Activated CD4-positive, alpha-beta T cell treated with anti-CD3 and anti-CD28 coated beads, Interleukin-2, amount 10 ng/mL, durations not matched to agents 7 days and 5 days (primary cell): ENCODE measurements at regions not wholly inside any gene's neighbourhood (a gene's known extent, or its start where the extent isn't known, plus 50 kb on each side); places are given as distances from the start of the nearest gene placed in this dataset.

Experiments
- CTCF ChIA-PET: fragments of 350-600 bp; sonication (Branson Sonifier 250); formaldehyde crosslinking; loops from one replicate; lab custom pipeline; 2021; ENCODE audit warnings: antibody characterized with exemption; lab: Charles Lee
- POLR2A ChIA-PET: fragments of 350-600 bp; sonication (Branson Sonifier 250); formaldehyde crosslinking; loops from one replicate; lab custom pipeline; 2021; ENCODE audit warnings: antibody characterized with exemption; lab: Charles Lee
- DNase-seq: peaks from one replicate; pipeline ENCODE4 v3.0.0-alpha.2; 2020
- H3K27ac Mint-ChIP-seq: one replicate; pipeline ENCODE4 v1.8.0; 2021; ENCODE audit warnings: mild to moderate bottlenecking, moderate library complexity, mixed read lengths
- H3K27me3 Mint-ChIP-seq: one replicate; pipeline ENCODE4 v1.8.0; 2021; ENCODE audit warnings: mixed read lengths
- H3K36me3 Mint-ChIP-seq: one replicate; pipeline ENCODE4 v1.8.0; 2021; ENCODE audit warnings: low read depth, mixed read lengths
- H3K4me1 Mint-ChIP-seq: one replicate; pipeline ENCODE4 v1.8.0; 2021; ENCODE audit warnings: mixed read lengths
- H3K4me3 Mint-ChIP-seq: one replicate; pipeline ENCODE4 v1.8.0; 2021; ENCODE audit warnings: mild to moderate bottlenecking, moderate library complexity, mixed read lengths
- H3K9me3 Mint-ChIP-seq: one replicate; pipeline ENCODE4 v1.8.0; 2021; ENCODE audit warnings: mixed read lengths

- no peaks in the 10 kb centered on the region for H3K9me3 Mint-ChIP-seq
- POLR2A ChIA-PET, result no interaction called here
- H3K27ac Mint-ChIP-seq, result no peak overlapping the region
- no peaks in the 10 kb centered on the region for H3K36me3 Mint-ChIP-seq
- no peak for DNase-seq
- H3K27me3 Mint-ChIP-seq, result peaks cover 13% of the 10 kb centered on the region
- CTCF ChIA-PET, result no interaction called here
- no peaks in the 10 kb centered on the region for H3K4me1 Mint-ChIP-seq
- no peak overlapping the region for H3K4me3 Mint-ChIP-seq
These were observed 361.0 kb downstream of the SETD4 start for GRCh38 chr21:35699361-35699760.

DNA sequence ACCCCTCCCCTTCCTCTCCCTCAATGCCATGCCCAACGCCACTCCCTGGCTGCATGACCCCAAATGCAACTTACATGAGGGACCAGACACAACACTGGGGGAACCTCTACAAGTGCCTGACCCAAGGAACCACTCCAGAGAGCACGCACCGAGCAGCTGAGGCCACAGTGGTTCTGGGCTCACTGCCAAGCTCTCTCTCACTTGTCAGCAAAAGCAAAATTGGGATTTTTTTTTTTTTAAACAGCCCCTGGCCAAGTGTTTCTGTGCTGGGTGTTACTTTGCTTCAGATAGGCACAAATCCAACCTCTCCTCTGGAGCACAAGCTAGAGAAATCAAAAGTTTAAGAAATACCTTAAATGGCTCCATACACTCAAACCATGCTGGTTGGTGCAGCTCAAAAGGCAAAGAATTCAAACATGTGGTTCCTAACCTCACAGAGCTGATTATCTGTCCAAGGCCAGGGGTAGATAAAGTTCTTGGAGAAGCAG lies 363.0 kb downstream of the SETD4 start:
- DNase-seq, result no peak
- CTCF ChIA-PET, result interaction anchor here (0.5 to 1.0 kb wide), 4 partner anchors 8 to 650 kb away, joined by 3 to 4 read pairs (median 3); no protein-coding TSS in a partner anchor
- POLR2A ChIA-PET, result no interaction called here
- H3K27me3 Mint-ChIP-seq, result peaks cover 9% of the 10 kb centered on the region
- no peaks in the 10 kb centered on the region for H3K9me3 Mint-ChIP-seq
- no peaks in the 10 kb centered on the region for H3K4me1 Mint-ChIP-seq
- H3K4me3 Mint-ChIP-seq, result no peak overlapping the region
- H3K27ac Mint-ChIP-seq, result no peak overlapping the region
- no peaks in the 10 kb centered on the region for H3K36me3 Mint-ChIP-seq

DNA sequence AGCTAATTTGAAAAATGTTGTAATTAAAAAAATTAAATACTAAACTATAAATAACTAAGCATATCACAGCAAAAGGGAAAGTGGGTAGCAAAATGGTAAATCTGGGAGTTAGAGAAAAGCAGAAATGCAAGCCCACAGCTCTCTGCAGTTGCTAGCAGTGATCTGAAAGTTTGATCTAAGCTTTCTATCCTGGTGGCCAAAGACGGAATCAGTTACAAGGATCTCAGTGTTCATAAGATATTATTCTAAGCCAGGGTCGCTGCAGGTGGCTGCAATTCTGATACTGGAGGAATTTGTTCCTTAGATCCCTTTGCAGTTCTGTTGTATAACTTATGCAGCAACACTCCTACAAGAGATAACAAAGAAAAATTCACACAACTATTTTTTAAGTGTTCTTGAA lies 363.7 kb downstream of the SETD4 start:
- H3K27ac Mint-ChIP-seq, result no peak overlapping the region
- no peaks in the 10 kb centered on the region for H3K4me1 Mint-ChIP-seq
- H3K4me3 Mint-ChIP-seq, result no peak overlapping the region
- ChIA-PET CTCF (interaction anchor here (0.6 to 1.0 kb wide), 4 partner anchors 9 to 283 kb away, joined by 3 to 4 read pairs (median 3); no protein-coding TSS in a partner anchor), POLR2A (no interaction called here)
- peaks cover 9% of the 10 kb centered on the region for H3K27me3 Mint-ChIP-seq
- DNase-seq, result no peak
- no peaks in the 10 kb centered on the region for H3K9me3 Mint-ChIP-seq
- no peaks in the 10 kb centered on the region for H3K36me3 Mint-ChIP-seq

- POLR2A ChIA-PET, result no interaction called here
These were observed 368.0 kb downstream of the SETD4 start for GRCh38 chr21:35692311-35692710.

GRCh38 chr21:35690436-35690835 lies 369.9 kb downstream of the SETD4 start:
- peaks cover 21% of the 10 kb centered on the region for H3K27me3 Mint-ChIP-seq

More at GRCh38 chr21:35692311-35692710, 368.0 kb downstream of the SETD4 start:
- peaks cover 12% of the 10 kb centered on the region for H3K27me3 Mint-ChIP-seq
- no peak for DNase-seq
- peaks cover 2% of the 10 kb centered on the region for H3K9me3 Mint-ChIP-seq
- H3K36me3 Mint-ChIP-seq, result no peaks in the 10 kb centered on the region
- no peak overlapping the region for H3K4me3 Mint-ChIP-seq
- no peak overlapping the region for H3K27ac Mint-ChIP-seq
- peaks cover 2% of the 10 kb centered on the region for H3K4me1 Mint-ChIP-seq
- CTCF ChIA-PET, result no interaction called here

GRCh38 chr21:35686156-35686555 lies 374.2 kb downstream of the SETD4 start:
- Mint-ChIP-seq H3K27me3 (peaks cover 27% of the 10 kb centered on the region), H3K4me1 (peaks cover 4% of the 10 kb centered on the region), H3K4me3 (no peak overlapping the region), H3K9me3 (no peaks in the 10 kb centered on the region), H3K27ac (no peak overlapping the region), H3K36me3 (no peaks in the 10 kb centered on the region)
- CTCF ChIA-PET, result no interaction called here
- no peak for DNase-seq
- POLR2A ChIA-PET, result no interaction called here

More at GRCh38 chr21:35690436-35690835, 369.9 kb downstream of the SETD4 start:
- DNase-seq, result no peak
- H3K9me3 Mint-ChIP-seq, result peaks cover 2% of the 10 kb centered on the region
- H3K4me1 Mint-ChIP-seq, result peaks cover 2% of the 10 kb centered on the region
- no peaks in the 10 kb centered on the region for H3K36me3 Mint-ChIP-seq
- ChIA-PET CTCF (no interaction called here), POLR2A (no interaction called here)
- no peak overlapping the region for H3K4me3 Mint-ChIP-seq
- H3K27ac Mint-ChIP-seq, result no peak overlapping the region

DNA sequence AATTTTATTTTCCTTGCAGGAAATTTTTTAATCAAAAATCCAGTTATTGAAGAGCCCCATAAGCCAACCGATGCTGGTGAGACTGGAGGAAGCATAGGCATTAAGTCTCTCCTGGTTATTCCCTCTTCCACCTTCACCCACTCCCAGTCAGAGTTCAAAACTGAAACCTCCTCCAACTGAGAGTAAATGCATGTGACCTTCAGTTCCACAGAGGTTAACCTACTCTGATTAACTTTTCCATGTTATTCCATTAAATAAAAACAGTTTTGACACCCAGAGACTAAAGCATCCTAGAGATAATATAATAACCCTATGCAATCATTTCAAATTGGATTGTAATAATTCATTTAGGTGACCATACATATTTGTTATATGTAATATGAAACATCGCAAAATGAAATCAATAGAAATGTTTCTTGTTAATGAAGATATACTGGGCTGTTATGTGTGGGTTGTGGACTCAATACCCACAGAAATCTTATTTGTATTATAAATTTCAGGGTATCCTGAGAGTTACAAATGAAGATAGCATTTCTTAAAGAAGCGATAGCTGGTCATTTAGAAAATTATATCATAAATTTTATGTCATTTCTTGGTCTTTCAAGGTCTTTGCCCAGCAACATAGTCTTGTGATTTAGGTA lies 376.5 kb downstream of the SETD4 start:
- no peak for DNase-seq
- no peak overlapping the region for H3K27ac Mint-ChIP-seq
- no peak overlapping the region for H3K4me3 Mint-ChIP-seq
- no peaks in the 10 kb centered on the region for H3K9me3 Mint-ChIP-seq
- H3K4me1 Mint-ChIP-seq, result peaks cover 4% of the 10 kb centered on the region
- ChIA-PET CTCF (no interaction called here), POLR2A (no interaction called here)
- H3K27me3 Mint-ChIP-seq, result peaks cover 30% of the 10 kb centered on the region
- no peaks in the 10 kb centered on the region for H3K36me3 Mint-ChIP-seq

DNA sequence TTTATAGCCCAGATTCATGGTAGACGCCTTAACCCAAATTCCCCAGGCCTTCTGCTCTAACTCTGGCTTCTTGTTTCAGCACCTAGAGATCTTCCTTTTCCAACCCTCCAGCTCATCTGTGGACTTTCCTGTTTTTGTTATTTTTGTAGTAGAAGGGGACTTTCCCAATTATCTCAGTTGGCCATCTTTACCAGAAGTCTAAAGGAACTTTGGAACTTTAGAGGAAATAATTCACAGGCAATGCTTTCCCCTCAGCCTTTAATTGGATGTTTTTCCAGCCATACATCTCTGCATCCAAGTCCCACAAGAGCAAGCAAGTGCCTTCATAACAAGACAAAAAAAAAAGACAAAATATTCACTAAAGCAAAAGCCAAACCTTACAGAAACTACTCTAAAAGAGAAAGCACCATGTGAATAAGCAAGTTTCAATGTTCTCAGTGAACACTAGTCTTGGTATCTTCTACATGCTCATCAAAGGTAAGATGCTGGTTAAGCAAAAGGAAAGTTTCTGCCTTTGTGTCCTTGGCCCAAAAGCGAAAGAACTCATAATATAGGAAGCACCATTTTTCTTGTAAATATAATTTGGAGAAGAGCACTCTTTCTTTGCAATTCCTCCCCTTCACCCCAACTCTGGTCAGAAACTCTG lies 377.3 kb downstream of the SETD4 start:
- H3K4me3 Mint-ChIP-seq, result no peak overlapping the region
- no peaks in the 10 kb centered on the region for H3K9me3 Mint-ChIP-seq
- H3K36me3 Mint-ChIP-seq, result no peaks in the 10 kb centered on the region
- DNase-seq, result no peak
- POLR2A ChIA-PET, result no interaction called here
- H3K27me3 Mint-ChIP-seq, result peaks cover 30% of the 10 kb centered on the region
- peaks cover 4% of the 10 kb centered on the region for H3K4me1 Mint-ChIP-seq
- peak overlapping the region; percentile 26 for H3K27ac Mint-ChIP-seq
- CTCF ChIA-PET, result no interaction called here

DNA sequence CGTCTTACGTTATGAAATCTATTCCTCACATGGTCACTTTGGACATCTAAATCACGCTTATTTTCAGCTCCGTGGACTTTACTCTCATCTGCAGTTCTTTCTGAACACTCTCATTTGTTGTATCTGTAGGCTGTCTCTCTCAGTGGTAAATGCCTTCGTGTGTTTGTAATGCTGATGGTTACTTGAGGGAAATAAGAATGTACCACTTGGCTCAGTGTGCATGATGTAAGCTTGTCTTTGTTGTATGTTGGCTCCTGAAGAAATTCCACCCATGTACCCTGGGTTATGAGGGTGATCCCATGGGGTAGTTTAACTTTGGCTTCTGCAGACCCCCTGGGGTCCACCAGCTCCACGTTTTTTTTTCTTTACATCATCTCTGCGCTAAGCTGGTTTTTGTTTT lies 378.4 kb downstream of the SETD4 start:
- Mint-ChIP-seq H3K4me1 (peaks cover 4% of the 10 kb centered on the region), H3K36me3 (no peaks in the 10 kb centered on the region), H3K27me3 (peaks cover 21% of the 10 kb centered on the region), H3K9me3 (no peaks in the 10 kb centered on the region), H3K27ac (no peak overlapping the region), H3K4me3 (no peak overlapping the region)
- DNase-seq, result no peak
- CTCF ChIA-PET, result interaction anchor here (1.0 kb wide), 1 partner anchor 25 kb away, joined by 3 read pairs; no protein-coding TSS in a partner anchor
- POLR2A ChIA-PET, result no interaction called here

- Mint-ChIP-seq H3K27me3 (peaks cover 11% of the 10 kb centered on the region), H3K9me3 (no peaks in the 10 kb centered on the region), H3K36me3 (no peaks in the 10 kb centered on the region), H3K27ac (no peak overlapping the region), H3K4me1 (peaks cover 6% of the 10 kb centered on the region), H3K4me3 (no peak overlapping the region)
- POLR2A ChIA-PET, result no interaction called here
- DNase-seq, result no peak
- CTCF ChIA-PET, result interaction anchor here (0.9 kb wide), 1 partner anchor 17 kb away, joined by 3 read pairs; no protein-coding TSS in a partner anchor
These were observed 381.2 kb downstream of the SETD4 start for GRCh38 chr21:35679076-35679475.

DNA sequence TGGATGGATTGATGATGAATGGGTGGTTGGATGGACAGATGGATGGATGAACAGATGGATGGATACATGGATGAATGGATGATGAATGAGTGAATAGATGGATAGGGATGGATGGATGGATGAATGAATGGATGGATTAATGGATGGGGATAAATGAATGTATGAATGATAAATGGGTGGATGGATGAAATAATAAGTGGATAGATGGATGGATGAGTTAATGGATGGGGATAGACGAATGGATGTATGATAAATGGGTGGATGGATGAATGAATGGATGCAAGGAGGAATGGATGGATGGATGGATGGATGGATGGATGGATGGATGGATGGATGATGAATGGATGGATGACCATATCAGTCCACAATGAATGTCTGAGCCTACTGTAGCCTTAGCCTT lies 381.9 kb downstream of the SETD4 start:
- Mint-ChIP-seq H3K36me3 (no peaks in the 10 kb centered on the region), H3K9me3 (no peaks in the 10 kb centered on the region), H3K27ac (no peak overlapping the region), H3K4me3 (no peak overlapping the region), H3K27me3 (peaks cover 11% of the 10 kb centered on the region), H3K4me1 (peaks cover 6% of the 10 kb centered on the region)
- CTCF ChIA-PET, result no interaction called here
- POLR2A ChIA-PET, result no interaction called here
- DNase-seq, result no peak

DNA sequence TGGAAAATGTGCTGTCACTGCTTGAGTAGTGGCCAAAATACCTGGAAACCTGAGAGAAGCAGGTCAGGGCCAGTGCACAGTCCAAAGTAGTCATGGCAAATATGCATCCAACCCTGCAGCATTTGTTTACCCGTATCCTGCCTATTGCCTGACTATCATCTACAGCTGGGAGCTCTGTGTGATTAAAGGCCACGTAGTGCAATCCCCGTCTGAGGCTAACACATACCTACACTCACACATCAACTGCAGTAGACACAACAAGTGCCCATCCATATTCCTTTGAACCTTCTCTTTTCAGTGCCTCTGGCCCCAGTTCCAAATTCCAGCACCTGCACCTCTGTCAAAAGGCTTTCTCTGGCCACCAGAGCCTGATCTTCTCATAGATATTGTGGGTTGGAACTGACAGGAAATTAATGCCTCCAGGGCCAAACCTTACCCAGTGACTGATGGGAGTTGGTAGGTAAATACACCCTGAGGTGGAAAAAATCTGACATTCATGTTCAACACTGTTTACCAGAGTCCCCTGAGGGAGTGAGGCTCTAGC lies 383.0 kb downstream of the SETD4 start:
- Mint-ChIP-seq H3K27ac (no peak overlapping the region), H3K27me3 (peaks cover 11% of the 10 kb centered on the region), H3K4me3 (no peak overlapping the region), H3K36me3 (no peaks in the 10 kb centered on the region), H3K4me1 (peaks cover 2% of the 10 kb centered on the region), H3K9me3 (no peaks in the 10 kb centered on the region)
- DNase-seq, result no peak
- CTCF ChIA-PET, result interaction anchor here (0.5 to 1.5 kb wide), 4 partner anchors 12 to 437 kb away, joined by 3 to 5 read pairs (median 4); no protein-coding TSS in a partner anchor
- POLR2A ChIA-PET, result no interaction called here

DNA sequence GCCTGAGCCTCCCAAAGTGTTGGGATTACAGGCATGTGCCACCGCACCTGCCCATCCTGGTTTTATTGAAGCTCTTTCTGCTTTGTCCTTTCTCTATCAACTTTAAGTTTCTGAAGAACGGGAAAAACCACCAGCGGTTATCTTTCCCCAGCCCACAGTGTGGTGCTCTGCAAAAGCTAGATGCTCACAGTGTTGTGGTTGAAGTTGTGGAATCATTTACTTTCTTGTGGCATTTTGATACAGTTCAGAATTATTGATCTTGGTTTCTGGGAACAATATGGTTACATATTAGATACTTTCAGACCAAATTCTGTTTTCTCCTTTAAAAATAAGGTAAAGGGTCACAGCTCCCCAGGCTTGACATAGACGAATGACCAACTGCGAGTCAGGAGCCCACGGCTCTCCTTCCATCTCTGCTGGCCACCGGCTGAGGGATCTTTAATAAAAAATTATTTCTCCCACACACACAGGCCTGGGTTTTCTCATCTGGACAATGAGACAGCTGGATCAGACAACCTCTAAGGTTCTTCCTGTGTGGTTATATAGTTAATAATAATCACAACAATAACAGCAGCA lies 385.3 kb downstream of the SETD4 start:
- DNase-seq, result no peak
- H3K27me3 Mint-ChIP-seq, result peaks cover 5% of the 10 kb centered on the region
- ChIA-PET POLR2A (no interaction called here), CTCF (no interaction called here)
- no peaks in the 10 kb centered on the region for H3K9me3 Mint-ChIP-seq
- H3K36me3 Mint-ChIP-seq, result no peaks in the 10 kb centered on the region
- H3K4me3 Mint-ChIP-seq, result no peak overlapping the region
- peaks cover 2% of the 10 kb centered on the region for H3K4me1 Mint-ChIP-seq
- no peak overlapping the region for H3K27ac Mint-ChIP-seq
